ENCODE measurements at regions not wholly inside any gene's neighbourhood (a gene's known extent, or its start where the extent isn't known, plus 50 kb on each side); places are given as distances from the start of the nearest gene placed in this dataset.
A peak's percentile ranks its signal among the peaks of the same experiment; 100 is the strongest.
"Not testable (repeated sequence)": the region's sequence is repeated elsewhere in the genome, so short reads cannot be mapped to it uniquely, and the experiment has no call there.

DNA sequence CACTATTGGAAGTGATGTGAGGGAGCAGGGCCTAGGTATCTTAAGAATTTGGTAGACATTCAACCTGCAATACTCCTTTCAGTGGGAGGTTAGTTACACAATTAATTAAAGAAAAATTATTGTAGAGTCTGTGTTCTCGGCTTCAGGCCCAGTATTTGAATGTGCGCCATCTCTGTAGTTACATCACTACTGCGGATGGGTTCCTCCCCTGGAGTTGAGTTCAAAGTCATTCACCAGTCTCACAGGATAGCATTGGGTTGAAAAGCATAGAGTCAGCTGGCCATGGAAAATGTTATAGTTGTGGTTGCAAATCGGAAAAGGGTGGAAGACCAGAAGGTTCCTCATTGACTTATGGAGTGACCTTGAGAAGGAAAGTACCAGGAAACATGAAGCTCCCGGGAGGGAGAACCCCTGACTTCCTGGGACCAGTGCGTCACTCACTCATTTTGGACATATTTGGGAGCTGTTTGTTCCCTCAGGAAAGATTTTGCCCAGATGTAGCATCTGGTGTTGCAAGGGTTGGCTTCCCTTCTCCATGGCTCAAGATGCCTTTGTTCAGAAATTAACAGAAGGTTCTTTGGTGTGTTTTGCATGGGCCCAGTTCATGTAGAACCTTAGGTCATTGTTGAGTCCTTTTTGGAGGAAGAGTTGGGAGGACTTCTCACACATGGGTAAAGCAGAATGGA is 111.8 kb downstream of the SRGAP2 start:
- not testable (repeated sequence) for DNase-seq

DNA sequence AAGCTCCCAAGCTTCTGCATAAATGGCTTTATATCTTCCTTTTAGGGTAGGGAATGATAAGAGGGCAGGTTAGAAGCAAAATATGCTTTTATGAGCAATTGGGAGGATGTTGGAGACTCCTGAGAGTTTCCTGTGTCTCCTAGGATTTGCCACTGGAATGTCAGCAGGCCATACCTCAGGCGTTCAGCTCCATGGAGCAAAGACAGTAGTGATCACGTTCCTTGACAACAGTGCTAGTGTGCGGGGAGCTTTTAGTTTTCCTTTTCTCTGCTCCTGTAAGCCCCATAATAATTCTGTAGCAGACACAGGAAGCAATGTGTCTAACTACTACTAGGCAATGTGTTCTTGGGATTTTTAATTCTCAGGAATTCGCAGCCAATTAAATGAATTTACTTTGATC is 113.6 kb downstream of the SRGAP2 start:
- not testable (repeated sequence) for DNase-seq

DNA sequence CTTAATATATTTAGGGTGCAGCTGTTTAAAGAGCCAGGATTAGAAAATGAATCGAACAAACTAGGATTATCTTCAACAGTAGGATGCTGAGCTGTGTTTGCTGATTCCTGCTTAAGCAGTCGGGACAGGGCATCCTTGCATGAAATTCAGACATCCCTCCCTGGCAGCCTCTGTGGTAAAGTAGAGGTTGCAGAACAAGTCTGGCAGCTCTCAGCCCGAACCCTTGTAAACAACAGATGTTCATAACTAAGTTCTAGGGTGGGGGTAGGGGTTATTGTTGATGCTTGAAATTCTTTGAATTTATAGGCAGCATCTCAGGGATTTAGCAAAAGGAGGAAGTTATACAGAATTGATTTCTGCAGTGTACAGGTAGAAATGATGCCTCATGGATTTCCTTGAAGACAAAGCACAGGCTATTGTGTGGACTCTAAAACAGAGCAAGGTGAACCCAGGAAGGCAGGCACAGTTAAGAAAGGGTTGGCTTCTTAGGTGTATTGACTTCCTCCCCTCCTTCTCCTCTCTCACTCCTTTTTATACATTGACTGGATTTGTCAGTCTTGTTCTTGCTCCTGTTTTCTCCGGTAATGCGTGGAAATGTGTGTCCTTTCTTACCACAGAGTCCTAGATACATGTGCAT is 114.7 kb downstream of the SRGAP2 start:
- not testable (repeated sequence) for DNase-seq

DNA sequence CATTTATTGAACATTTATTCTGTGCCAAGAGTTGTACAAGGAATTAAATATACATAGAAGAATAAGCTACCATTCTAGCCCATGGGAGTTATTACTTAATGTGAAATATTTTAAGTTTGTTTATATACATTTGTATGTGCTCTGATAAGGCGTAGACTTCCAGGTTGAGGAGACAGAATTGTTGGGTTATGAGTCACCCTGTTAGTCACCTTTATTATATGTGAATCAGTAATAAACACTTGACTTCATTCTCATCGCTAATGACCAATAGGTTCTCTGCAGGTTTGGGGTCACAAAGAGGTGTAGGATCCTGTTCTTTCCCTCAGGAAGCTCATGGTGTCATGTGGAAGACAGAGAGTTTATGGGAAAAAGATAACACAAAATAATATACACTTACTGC is 116.9 kb downstream of the SRGAP2 start:
- not testable (repeated sequence) for DNase-seq

DNA sequence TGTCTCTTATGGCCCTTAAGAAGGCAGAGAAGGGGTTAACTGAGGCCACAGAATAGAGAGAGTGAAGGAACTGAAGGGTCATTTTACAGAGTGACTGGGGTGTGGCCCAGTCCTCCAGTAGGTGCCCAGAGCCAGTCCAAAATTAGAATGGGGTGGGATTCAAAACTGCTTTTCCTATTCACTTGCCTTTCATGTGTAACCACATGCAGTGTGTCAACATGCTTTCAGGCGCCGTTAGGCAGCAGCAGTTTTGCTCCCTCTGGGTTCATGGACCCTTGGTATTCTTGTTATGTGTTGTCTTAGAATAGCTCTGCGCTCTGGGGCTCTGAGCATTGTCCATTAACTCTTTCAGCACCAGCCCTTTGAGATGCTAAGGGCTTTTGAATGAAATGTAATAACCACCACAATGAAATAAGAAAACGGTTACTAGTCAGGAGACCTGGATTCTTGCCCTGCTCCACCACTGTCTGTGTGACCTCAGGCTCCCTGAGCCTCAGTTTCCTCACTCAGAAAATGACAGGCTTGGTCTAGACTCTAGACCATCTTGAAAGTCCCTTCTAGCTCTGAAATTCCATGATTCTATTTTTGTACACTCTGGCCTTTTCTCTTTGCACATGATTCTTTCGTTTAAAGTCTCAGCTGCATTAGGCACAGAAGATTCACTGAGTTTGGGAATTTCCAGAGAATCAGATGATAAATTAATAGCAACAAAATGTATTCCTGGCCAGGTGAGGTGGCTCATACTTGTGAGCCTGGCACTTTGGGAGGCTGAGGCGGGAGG is 123.0 kb downstream of the SRGAP2 start:
- not testable (repeated sequence) for DNase-seq

DNA sequence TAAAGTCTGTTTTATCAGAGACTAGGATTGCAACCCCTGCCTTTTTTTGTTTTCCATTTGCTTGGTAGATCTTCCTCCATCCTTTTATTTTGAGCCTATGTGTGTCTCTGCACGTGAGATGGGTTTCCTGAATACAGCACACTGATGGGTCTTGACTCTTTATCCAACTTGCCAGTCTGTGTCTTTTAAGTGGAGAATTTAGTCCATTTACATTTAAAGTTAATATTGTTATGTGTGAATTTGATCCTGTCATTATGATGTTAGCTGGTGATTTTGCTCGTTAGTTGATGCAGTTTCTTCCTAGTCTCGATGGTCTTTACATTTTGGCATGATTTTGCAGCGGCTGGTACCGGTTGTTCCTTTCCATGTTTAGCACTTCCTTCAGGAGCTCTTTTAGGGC is 128.3 kb downstream of the SRGAP2 start:
- not testable (repeated sequence) for DNase-seq

DNA sequence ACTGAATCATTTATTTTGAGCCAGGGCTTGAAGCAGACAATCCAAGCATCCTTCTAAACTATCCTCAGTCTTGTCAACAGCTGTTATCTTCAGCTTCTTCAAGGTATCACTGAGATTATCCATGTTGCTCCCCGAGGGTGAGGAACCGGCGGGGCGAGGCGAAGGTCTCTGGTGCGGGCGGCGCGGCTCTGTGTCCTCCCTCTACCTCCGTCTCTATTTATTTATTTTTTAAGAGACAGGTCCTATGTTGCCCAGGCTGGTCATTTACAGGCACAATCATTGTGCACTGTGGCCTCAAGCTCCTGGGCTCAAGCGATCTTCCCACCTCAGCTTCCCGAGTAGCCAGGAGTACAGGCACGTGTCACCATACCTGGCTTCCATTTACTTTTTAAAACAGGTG is 130.0 kb downstream of the SRGAP2 start:
- not testable (repeated sequence) for DNase-seq

DNA sequence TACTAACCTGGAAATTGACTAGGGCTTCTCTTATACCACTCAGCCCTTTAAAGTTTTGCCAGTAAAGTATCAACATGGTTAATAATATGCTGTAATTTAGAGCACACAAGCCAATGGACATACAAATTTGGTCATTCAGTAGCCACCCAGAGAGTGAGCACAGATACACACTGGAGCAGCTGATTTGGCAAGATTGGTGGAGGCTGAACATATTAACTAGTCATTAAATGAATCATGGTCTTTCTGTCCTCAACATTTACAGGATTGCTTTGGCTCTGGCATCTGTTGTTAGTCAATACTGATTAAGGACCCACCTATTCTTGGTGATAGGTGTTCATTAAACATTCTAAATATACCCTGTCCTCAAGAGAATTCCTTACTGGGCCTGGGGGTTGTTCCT is 130.6 kb downstream of the SRGAP2 start:
- DNase-seq = not testable (repeated sequence)

DNA sequence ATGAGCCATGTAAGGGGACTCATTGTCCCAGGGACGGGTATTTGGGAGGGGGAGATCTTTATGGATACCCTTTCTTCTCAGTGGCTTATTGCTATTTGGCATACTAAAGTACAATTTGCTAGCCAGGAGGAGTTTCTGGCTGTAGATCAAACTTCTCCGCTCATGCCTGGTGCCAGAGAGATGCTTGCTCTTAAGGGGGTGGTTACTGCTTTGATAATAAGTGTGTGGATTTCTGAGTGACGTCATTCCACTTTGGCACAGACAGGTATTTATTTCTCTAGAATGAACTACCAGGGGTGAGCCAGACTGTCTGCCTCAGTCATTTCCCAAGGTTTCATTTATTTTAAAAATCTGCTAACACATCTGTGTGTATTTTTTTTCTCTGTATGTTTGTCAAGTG is 131.1 kb downstream of the SRGAP2 start:
- not testable (repeated sequence) for DNase-seq

DNA sequence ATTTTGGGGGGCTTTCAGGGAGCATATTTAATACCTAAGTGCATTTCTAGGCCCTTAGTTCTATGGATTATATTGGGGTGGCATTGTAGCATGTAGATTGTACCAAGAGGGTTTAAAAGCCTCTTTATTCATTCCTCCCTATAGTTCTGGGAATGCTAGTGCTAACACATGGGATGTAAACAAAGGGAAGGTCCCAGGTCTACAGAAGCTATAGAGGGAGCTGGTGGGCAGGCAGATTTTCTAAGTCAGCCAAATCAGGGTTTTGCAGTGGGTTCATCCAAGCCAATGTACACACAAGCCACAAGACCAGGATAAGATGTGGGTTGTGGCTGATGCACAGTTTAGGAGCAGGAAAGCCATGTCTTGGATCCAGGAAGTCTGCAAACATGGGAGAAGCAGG is 131.8 kb downstream of the SRGAP2 start:
- not testable (repeated sequence) for DNase-seq

DNA sequence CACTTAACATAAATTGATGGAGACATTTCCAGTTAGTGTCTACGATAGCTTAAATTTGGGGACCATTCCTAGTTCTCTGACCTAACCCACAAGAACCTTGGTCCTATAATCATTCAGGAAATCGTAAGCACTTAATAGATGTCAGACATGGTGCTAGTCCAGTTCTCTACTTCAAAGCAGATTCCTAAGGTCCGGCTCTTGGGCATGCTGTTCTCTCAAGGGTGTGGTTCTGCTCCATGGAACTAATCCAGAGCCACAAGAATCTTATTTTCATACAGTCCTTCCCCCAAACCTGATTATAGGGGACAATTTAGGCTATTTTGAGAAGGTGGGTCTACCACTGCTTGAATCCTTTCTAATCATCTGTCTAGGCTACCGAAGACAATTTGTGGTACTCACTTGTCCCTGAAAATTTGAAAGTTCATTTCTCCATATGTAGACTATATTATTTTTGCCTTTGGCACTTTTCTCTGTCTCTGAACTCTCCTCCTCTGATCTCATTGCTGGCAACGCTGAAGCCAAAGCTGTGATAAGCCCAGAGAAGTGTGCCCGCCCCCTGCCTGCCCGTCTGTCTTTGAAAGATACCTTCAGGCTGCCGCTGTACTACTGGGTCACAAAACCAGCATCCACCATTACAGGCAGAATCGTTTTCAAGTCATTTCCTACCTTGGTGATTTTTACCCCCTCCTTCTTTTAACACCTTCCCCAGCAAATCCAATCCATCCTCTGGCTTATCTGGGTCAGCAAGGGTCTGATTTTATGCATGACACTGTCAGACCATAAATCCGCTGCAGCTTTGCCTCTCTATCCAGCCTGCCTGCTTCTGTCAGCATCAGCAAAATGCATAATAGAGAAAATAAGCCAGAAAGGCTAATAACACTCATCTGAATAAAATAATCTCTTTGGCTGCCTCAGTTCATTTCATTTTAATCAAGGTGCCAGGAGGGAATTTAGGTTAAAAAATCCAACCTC is 132.8 kb downstream of the SRGAP2 start:
- DNase-seq = not testable (repeated sequence)

DNA sequence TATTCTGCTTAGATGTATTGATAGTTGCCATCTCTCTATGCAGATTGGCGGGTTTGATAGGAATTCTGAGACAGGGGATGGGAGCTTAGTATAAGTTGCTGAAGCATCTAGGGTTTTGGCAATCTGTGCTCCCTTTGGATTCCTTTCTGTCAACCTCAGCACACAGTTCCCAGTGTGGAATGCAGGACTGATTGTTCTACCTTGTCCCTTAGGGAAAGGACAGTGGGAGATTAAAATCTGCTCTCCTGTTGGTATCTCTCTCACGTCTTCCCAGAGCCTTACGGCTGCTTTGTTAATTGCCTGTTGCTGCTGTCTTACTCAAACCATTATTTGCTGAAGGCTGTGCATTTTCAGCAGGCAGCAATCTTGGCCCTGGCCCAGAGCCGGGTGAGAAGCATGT is 133.3 kb upstream of the IKBKE start:
- not testable (repeated sequence) for DNase-seq

DNA sequence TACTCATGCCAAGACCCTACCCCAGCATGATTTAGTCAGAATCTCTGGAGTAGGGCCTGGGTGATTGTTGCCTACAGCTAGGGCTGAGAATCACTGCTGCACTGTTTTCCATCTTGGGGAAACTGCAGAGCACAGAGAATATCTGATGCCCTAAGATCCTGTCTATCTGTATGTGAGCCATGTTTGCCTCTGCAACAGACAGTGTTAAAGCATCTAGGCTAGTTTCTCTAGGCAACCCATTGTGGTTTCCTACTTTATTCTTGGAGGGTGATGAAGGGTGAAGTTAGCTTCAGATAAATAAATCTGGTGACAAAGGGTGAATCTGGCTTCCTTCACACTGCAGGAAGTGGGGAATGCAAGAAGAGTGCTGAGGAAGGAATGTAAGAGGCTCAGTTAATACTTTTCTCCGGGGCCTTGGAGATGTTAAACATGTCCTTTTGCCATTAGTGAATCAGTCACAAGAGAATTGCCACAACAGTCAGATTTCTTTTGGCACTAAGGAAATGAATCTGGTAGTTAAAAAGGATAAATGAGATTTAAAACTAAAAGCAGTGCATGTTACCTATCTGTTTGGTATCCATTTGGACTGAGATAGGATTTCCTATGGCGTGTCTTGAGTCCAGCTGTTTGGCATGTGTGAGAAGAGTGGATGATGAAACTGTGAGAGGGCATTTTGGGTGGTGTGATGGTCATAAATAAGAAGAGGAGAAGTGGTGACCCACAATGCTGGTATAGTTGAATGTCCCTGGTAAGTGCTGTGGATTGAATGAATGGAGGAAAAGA is 119.6 kb upstream of the IKBKE start:
- not testable (repeated sequence) for DNase-seq

DNA sequence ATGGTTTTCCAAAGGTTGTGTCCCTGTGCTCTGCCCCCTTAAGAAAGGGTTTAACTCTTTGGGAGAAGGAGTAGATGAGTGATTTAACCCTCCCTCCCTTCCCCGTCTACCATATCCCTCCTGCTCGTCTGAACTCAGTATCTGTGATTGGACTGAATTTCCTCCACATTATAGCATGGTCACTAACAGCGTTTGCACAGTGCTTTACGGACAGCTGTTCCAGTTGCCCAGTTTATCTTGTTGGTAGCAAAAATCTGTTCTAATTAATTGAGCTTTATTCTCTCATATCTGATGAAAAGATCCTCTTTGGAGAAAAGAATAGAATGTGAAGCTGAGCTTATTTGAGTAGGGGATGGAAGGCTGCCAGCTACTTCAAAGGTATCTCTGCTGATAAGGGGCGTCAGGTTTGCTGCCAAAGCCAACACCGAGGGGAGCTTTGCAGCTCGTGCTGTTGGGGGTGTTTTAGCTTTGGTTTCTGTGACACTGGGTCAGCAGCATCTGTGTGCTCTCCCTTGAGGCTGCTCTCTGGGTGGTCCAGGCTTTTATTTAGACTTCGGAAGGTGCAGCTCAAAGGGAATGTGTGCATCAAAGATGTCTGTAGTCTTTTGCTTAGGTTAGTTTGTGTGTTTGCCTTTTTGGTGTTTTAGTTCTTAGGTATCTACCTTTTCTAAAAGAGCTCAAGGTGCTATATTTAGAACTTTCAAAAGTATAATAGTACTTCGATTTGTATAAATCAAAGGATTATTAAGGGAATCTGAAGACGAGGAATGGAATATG is 118.8 kb upstream of the IKBKE start:
- DNase-seq = not testable (repeated sequence)

DNA sequence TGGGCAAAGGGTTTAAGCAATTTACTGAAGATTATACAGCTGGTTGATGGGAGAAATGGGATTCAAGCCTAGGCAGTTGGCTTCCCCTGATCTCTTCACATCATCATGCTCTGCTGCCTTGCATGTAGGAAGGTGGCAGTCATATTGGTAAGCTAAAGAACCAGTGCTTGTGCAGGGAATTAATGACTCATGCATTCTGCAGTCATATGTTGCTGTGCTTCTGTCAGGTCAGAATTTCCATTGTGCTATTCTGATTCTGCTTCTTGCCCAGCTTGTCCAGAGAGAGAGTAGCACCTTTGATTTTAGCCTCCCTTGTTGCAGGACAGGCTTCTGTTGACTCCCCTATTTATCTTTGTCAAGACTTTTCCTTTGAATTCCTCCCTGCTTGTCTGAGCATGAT is 114.0 kb upstream of the IKBKE start:
- DNase-seq = peak in 1 of 2 experiments; percentile 18

DNA sequence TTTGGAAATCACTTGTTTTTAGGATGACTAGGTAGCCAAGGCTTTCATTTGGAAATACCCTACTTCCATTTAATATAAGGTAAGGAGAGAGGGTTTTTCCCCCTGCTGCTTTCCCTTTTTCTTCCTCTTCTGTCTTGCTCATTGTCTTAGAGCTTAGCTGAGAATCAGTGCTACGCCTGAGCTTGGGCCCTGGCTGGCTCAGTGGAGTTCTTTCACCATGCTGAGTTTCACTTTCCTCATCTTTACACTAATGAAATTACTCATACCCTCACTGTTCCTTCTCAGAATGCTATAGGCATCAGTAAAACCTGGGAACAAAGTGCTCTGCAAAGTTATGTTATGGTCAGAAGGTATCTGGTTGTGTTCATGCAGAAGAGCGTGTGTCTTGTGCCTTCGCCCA is 112.3 kb upstream of the IKBKE start:
- DNase-seq = peak; percentile 49 to 61

DNA sequence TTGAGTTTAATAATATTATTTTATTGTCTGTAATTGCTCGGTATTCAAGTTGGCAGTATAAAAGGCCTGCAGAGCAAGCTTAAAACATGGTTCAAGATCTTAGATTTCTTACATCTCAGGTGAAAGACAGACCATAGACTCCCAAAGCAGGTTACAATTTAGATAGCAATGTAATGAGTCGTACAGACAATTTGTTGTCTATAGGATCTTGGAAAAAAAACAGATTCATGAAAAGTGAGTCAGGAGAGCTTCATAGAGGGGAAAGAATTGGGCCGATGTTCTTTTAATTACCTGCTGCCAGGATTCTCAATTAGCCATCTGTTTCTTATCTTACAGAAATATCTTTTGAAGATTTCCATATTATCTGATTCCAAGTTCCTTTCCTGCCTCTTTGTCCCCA is 111.5 kb upstream of the IKBKE start:
- not testable (repeated sequence) for DNase-seq

DNA sequence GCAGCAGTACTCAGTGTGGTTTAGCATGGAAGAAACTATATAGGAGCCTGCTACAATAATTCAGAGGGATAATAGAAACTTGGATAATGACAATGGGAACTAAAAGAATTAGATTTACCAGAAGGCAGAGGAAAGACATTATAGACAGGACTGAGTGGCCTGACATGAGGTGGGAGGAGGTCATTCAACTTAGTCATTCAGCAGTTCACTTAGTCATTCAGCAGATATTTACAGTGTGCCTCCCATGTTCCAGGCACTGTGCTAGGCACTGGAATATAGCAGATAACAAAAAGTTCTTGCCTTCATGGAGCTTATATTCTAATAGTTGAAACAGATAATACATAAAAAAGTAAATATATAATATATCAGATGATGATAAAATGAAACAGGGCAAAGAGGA is 110.9 kb upstream of the IKBKE start:
- not testable (repeated sequence) for DNase-seq

DNA sequence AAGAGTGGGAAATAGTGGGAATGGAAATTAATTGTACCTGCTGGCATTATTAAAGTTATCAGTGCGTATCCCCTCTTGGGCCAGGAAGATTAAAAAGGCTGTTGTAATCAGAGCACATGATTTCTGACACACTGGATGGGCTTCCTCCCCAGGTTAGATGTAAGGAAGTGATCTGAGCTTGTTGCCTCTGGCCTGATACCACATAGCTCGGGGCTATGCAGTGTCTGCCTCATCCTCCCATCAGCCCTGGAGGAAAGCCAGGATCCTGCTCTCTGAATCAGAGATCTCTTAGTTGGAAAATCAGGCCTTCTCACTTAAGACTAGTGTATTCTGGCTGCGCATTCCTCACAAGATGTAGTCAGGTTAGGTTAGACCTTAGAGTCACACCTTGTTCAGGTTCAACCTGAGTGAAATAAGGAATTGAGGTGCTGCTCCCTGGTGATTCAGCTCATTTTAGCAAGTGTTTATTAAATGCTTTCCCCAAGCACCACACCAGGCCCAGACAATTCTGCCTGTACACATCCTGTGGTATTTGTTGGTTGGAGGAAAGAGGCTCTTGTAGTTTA is 108.2 kb upstream of the IKBKE start:
- DNase-seq = not testable (repeated sequence)

DNA sequence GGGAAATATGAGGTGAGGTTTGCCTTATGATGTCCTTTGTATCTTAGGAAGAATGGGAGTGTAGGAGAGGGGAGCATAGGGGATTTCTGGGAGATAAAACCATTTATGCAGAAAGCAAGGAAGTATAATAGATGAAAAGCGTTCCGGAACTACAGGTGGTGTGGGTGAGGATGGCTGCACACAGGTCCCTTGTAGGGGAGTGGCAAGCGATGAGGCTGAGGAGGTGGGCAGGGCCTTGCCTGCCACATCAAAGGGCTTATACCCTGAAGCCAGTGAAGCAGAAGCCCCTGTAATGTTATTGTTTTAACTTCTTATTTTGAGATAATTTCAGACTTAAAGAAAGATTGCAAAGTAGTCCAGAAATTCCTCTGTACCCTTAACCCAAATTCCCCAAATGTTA is 107.3 kb upstream of the IKBKE start:
- DNase-seq = not testable (repeated sequence)

DNA sequence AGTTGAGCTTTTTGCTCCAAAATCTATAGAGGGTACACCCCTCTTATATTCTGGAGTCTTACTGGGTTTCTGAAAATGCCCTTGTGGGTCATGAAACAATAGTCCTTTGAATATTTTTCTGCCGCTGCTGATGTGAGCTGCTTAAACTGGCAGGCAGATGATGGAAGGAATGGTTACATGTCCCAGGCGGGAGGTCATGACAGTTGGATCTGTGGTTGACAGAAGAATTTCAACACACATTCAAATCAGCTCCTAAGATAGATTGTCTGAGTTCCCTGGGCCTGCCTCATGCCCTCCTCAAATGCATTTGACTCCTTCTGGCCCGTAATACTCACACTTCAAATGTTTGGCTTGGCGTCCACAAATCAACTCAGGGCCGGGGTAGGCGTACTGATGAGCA is 105.0 kb upstream of the IKBKE start:
- not testable (repeated sequence) for DNase-seq
